ENCODE measurements at regions not wholly inside any gene's neighbourhood (a gene's known extent, or its start where the extent isn't known, plus 50 kb on each side); places are given as distances from the start of the nearest gene placed in this dataset.

DNA sequence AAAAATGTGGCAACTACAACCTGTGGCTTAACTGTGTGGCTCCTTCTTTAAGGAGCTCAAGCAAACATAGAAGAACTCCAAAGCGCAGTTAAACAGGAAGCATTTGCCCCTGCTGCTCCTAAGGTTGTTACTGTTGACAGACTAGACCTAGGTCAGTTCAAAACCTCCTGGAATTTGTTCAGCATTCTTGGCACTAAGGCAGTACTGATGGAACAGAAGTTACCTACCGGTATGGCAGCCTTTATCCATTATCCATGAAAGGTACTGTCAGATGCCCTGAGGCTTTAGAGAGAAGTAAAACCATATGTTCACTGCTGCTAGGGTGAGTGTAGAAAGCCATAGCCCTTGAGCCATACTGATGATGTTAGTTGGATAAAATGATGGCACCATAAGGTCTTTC, 916.5 kb upstream of the FAT3 start:
- no peak overlapping the region for H3K27ac Mint-ChIP-seq (ENCODE audit: unreplicated experiment)
- Histone ChIP-seq H3K27me3 (replicated peaks; ENCODE audit: control insufficient read depth, insufficient read depth, low read length) (no peaks in the 10 kb centered on the region), H3K4me3 (ENCODE audit: low read depth, low read length) (no peak overlapping the region), H3K9me3 (no peaks in the 10 kb centered on the region), H3K36me3 (ENCODE audit: control insufficient read depth, insufficient read depth, low read length) (no peaks in the 10 kb centered on the region), H3K4me1 (no peaks in the 10 kb centered on the region)
- DNase-seq: no peak
- TF ChIP-seq, protein P1, sequence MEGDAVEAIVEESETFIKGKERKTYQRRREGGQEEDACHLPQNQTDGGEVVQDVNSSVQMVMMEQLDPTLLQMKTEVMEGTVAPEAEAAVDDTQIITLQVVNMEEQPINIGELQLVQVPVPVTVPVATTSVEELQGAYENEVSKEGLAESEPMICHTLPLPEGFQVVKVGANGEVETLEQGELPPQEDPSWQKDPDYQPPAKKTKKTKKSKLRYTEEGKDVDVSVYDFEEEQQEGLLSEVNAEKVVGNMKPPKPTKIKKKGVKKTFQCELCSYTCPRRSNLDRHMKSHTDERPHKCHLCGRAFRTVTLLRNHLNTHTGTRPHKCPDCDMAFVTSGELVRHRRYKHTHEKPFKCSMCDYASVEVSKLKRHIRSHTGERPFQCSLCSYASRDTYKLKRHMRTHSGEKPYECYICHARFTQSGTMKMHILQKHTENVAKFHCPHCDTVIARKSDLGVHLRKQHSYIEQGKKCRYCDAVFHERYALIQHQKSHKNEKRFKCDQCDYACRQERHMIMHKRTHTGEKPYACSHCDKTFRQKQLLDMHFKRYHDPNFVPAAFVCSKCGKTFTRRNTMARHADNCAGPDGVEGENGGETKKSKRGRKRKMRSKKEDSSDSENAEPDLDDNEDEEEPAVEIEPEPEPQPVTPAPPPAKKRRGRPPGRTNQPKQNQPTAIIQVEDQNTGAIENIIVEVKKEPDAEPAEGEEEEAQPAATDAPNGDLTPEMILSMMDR (IDR thresholded peaks at IDR 0.05; ENCODE audit: insufficient read depth in 1 of 2, low read depth in 1 of 2, low read length in 1 of 2, severe bottlenecking in 1 of 2, unreplicated experiment in 1 of 2): no peak
- H3K36me3 Mint-ChIP-seq (ENCODE audit: insufficient read depth, unreplicated experiment): no peaks in the 10 kb centered on the region
- no peaks in the 10 kb centered on the region for H3K9me3 Mint-ChIP-seq (ENCODE audit: unreplicated experiment)
- no peak overlapping the region for H3K4me3 Mint-ChIP-seq (ENCODE audit: unreplicated experiment)
- no peaks in the 10 kb centered on the region for H3K27me3 Mint-ChIP-seq (ENCODE audit: insufficient read depth, unreplicated experiment)
- H3K4me1 Mint-ChIP-seq (ENCODE audit: low read depth, unreplicated experiment): no peaks in the 10 kb centered on the region
- no TSS peak for BruUV-seq (replicated peaks)
- CTCF ChIA-PET: no interaction called here
- POLR2A ChIA-PET: no interaction called here
- intact Hi-C loops (cut with micrococcal nuclease; ENCODE audit: unreplicated experiment): no loop called here

GRCh38 chr11:91305402-91305801, 919.2 kb upstream of the FAT3 start:
- Mint-ChIP-seq H3K36me3 (ENCODE audit: insufficient read depth, unreplicated experiment) (no peaks in the 10 kb centered on the region), H3K9me3 (ENCODE audit: unreplicated experiment) (no peaks in the 10 kb centered on the region), H3K27me3 (ENCODE audit: insufficient read depth, unreplicated experiment) (no peaks in the 10 kb centered on the region), H3K4me3 (ENCODE audit: unreplicated experiment) (no peak overlapping the region), H3K27ac (ENCODE audit: unreplicated experiment) (no peak overlapping the region), H3K4me1 (ENCODE audit: low read depth, unreplicated experiment) (no peaks in the 10 kb centered on the region)
- H3K4me3 ChIP-seq (ENCODE audit: low read depth, low read length): no peak overlapping the region
- BruUV-seq (replicated peaks): no TSS peak
- POLR2A ChIA-PET: no interaction called here
- DNase-seq: no peak
- no peaks in the 10 kb centered on the region for H3K4me1 ChIP-seq
- no peaks in the 10 kb centered on the region for H3K36me3 ChIP-seq (ENCODE audit: control insufficient read depth, insufficient read depth, low read length)
- CTCF ChIA-PET: no interaction called here
- TF ChIP-seq, protein P1 (IDR thresholded peaks at IDR 0.05; ENCODE audit: insufficient read depth in 1 of 2, low read depth in 1 of 2, low read length in 1 of 2, severe bottlenecking in 1 of 2, unreplicated experiment in 1 of 2): no peak
- intact Hi-C loops (cut with micrococcal nuclease; ENCODE audit: unreplicated experiment): no loop called here
- no peaks in the 10 kb centered on the region for H3K27me3 ChIP-seq (replicated peaks; ENCODE audit: control insufficient read depth, insufficient read depth, low read length)
- no peaks in the 10 kb centered on the region for H3K9me3 ChIP-seq

DNA sequence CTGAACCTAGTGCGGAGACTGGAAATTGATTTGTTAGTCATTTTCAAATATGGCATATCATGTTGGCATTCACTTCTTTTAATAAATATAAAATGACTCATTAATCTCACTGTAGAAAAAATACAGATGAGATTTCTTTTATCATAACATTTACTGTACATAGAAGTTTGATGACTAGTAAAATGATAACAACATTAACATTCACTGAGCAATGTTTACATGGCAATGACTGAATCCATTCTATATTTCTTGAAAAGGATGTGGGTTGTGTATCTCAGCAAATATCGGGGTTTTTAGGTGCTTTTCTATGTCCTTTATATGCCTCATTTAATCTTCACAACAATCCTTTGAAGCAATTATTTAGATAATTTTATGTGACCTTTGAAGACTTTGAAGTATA, 920.9 kb upstream of the FAT3 start:
- DNase-seq: no peak
- H3K9me3 Mint-ChIP-seq (ENCODE audit: unreplicated experiment): no peaks in the 10 kb centered on the region
- H3K27me3 ChIP-seq (replicated peaks; ENCODE audit: control insufficient read depth, insufficient read depth, low read length): no peaks in the 10 kb centered on the region
- TF ChIP-seq, protein P1 (IDR thresholded peaks at IDR 0.05; ENCODE audit: insufficient read depth in 1 of 2, low read depth in 1 of 2, low read length in 1 of 2, severe bottlenecking in 1 of 2, unreplicated experiment in 1 of 2): no peak
- H3K36me3 Mint-ChIP-seq (ENCODE audit: insufficient read depth, unreplicated experiment): no peaks in the 10 kb centered on the region
- H3K4me1 Mint-ChIP-seq (ENCODE audit: low read depth, unreplicated experiment): no peaks in the 10 kb centered on the region
- H3K4me1 ChIP-seq: no peaks in the 10 kb centered on the region
- BruUV-seq (replicated peaks): no TSS peak
- intact Hi-C loops (cut with micrococcal nuclease; ENCODE audit: unreplicated experiment): no loop called here
- ChIA-PET CTCF (interaction anchor here (0.6 kb wide), 1 partner anchor 52 kb away, joined by 4 read pairs; no protein-coding TSS in a partner anchor), POLR2A (no interaction called here)
- H3K4me3 Mint-ChIP-seq (ENCODE audit: unreplicated experiment): no peak overlapping the region
- no peak overlapping the region for H3K4me3 ChIP-seq (ENCODE audit: low read depth, low read length)
- H3K9me3 ChIP-seq: no peaks in the 10 kb centered on the region
- H3K27me3 Mint-ChIP-seq (ENCODE audit: insufficient read depth, unreplicated experiment): no peaks in the 10 kb centered on the region
- H3K36me3 ChIP-seq (ENCODE audit: control insufficient read depth, insufficient read depth, low read length): no peaks in the 10 kb centered on the region
- no peak overlapping the region for H3K27ac Mint-ChIP-seq (ENCODE audit: unreplicated experiment)

Data from Caco-2 (cell line).